ENCODE measurements at regions not wholly inside any gene's neighbourhood (a gene's known extent, or its start where the extent isn't known, plus 50 kb on each side); places are given as distances from the start of the nearest gene placed in this dataset.
"Not testable (repeated sequence)": the region's sequence is repeated elsewhere in the genome, so short reads cannot be mapped to it uniquely, and the experiment has no call there.

GRCh38 chr10:20399772-20400171 is 497.3 kb downstream of the NEBL start:
- no peak for DNase-seq (ENCODE audit: low read depth)

DNA sequence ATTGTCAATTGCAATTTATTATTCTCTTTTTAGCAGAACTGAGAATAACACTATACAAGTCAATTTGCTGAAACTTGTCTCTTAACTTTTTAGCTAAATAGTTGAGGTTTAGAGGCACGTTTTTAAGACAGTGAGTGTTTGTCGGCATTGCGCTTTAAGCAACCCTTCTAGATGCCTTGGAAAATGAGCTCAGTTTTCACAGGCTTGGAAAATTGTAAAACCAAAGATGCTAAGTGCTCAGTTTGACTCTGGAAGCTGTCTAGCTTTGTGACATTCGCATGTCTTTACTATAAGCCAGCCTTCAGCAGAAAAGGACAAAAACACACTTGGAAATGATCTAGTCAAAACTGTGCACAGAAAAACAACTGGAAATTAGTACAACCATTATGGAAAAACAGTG is 500.4 kb downstream of the NEBL start:
- no peak for DNase-seq (ENCODE audit: low read depth)

DNA sequence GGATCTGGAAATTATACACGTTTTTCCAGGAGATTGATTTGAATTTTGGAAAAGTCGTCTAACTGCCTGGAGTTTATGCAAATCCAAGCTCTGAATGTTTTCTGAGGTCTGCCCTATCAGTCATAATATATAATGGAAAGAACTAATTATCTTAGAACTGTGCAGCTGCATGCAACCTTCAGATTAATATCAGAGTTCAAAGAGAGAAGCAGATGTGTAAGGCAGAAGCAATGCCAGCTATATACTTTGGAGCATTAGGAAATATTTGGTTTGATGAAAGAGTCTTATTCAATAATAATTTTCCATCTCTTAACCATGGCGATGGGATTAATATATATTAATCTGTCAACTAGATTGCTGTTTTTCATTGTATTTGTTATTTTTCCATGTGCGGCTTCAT is 500.9 kb downstream of the NEBL start:
- DNase-seq (ENCODE audit: low read depth), result no peak

DNA sequence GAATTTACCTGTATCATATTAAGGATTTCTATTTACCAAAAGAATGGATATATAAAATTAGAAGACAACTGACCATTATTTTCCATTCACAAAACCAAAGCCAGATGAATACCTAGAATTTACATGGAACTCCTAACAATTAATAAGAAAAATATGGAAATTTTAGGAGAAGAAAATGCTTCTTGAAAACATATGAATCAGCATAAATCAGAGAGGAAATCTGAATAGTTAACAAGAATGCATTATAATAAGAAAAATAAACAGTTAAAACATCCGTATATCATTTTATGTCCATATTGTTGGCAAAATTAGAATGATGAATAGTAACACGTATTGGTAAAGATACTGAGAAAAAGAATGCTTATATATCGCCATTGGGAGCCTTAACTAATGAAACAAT is 505.5 kb downstream of the NEBL start:
- DNase-seq (ENCODE audit: low read depth), result no peak

DNA sequence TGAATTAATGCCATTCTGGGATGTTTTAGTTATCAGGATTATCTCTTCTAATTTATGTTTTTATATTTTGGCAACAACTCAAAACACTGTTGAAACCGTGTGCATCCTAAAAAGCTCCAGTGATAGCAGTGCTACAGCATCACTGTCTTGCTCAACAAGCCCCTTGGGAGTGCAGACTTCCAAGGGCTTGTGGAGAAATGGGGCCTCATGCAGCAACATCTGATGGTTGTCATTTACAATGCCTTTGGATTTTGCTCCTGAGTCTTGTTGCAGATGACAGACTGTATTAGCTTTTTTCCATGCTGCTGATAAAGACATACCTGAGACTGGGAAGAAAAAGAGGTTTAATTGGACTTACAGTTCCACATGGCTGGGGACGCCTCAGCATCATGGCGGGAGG is 515.4 kb downstream of the NEBL start:
- DNase-seq (ENCODE audit: low read depth), result no peak

- DNase-seq (ENCODE audit: low read depth), result no peak
Observed at GRCh38 chr10:20380401-20380800, 516.7 kb downstream of the NEBL start.

DNA sequence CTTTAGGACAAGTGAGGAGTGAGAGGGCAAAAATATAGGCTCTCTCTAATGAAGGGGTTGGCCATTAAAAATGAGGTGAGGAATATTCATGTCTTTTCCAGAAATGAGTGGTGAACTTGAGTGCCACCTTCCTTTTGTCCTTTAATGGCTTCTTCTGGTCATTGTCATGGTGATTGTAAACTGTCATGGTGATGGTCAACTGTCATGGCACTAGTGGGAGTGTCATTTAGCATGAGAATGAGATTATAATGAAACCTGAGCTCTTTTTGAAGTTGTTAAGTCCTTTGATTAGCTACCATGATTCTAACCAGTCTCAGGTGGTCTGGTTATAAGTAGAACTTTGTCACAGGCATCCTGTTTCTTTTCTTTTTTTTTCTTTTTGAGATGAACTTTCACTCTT is 524.4 kb downstream of the NEBL start:
- DNase-seq (ENCODE audit: low read depth), result no peak

GRCh38 chr10:20370977-20371533 is 526.1 kb downstream of the NEBL start:
- DNase-seq (ENCODE audit: low read depth), result not testable (repeated sequence)

DNA sequence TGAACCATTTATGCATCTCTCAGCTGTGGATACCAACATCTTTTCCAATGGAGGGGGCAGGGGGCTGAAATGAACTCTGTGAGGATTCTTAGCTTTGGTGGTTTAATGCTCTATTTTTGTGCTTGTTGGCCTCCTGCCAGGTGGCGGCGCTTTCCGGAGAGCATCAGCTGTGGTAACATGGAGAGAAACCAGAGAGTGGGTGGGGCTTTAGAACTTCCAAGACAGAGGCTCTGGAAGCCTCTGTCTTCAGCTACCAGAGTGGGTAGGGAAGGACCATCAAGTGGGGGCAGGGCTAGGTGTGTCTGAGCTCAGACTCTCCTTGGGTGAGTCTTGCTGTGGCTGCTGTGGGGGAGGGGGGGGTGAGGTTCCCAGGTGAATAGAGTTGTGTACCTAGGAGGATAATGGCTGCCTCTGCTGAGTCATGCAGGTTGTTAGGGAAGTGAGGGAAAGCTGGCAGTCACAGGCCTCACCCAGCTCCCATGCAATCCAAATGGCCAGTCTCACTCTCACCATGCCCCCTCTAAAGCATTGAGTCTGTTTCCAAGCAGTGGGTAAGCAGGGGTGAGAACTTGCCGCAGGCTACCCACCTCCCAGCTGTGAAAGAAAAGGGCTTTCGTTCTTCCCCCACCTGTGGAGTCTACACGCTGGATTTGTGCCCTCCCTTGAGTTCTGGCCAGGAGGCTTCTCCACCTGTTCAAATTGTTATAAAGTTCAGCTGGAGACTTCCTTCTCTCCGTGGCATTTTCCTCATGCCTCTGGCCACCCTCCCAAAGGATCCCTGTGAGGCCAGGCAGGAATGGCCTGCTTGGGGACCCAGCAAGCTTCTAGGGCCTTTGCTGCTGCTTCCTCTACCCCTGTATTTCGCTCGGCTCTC is 527.0 kb downstream of the NEBL start:
- no peak for DNase-seq (ENCODE audit: low read depth)

GRCh38 chr10:20363684-20364083 is 533.4 kb downstream of the NEBL start:
- DNase-seq (ENCODE audit: low read depth), result no peak

GRCh38 chr10:20355915-20356314 is 539.7 kb downstream of the PLXDC2 start:
- DNase-seq (ENCODE audit: low read depth), result no peak

GRCh38 chr10:20355011-20355410 is 538.8 kb downstream of the PLXDC2 start:
- DNase-seq (ENCODE audit: low read depth), result no peak

DNA sequence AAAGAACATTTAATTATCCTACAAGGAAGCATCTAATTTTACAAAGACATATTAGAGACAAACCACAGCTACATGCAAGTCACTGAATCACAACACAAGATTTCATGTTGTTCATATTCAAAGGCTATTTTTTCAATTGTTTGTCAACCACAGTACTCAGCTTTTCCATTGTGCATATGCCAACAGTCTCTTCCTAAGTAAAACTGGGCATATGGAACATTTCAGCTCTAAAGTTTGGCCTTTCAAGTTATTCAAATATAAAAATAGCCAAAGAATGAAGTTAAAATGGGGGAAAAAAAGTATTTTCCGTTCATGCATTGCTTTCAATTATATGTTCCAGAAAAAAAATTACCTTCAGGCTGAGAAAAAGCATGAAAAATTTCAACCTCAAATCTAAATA is 537.9 kb downstream of the PLXDC2 start:
- DNase-seq (ENCODE audit: low read depth), result no peak

DNA sequence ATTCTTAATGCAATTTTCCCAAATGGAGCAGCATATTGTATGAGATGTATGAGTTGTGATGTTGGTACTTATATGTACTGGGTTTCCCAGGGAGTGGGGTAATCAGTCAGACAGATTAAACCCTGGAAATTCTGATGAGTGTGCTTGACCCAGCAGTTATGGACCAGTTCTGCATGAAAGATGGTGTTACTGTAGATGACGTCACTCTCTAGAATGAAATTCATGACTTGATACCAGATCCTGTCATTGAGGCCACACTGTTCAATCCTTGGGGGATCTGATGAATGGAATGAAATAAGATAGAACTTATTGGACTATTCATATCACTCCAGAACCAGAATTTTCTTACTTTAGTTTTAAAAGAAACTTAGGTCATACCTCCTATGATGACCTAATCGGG is 534.3 kb downstream of the PLXDC2 start:
- no peak for DNase-seq (ENCODE audit: low read depth)

DNA sequence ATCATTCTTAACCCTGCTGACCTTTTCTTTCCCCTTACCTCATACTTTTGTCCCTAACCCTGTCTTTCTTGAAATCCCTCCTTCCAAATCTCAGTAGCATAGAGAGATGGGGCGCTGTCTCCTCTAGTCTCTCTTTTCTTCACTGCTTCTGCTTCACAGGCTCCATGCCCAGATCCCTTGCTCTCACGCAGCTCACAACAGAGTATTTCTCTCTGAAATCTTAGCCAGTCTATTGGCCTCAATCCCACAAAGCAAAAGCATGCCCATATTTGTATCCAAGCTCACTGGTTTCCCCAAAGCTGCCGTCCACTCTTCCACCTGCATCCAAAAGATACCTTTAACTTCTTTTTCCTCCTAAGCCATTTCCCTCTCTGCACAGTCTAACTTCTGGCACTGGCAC is 526.8 kb downstream of the PLXDC2 start:
- no peak for DNase-seq (ENCODE audit: low read depth)
